Left ventricle myocardium inferior (tissue), 1 donor: ENCODE measurements at regions not wholly inside any gene's neighbourhood (a gene's known extent, or its start where the extent isn't known, plus 50 kb on each side); places are given as distances from the start of the nearest gene placed in this dataset.

Experiments used
- DNase-seq: peaks from one replicate; pipeline ENCODE4 v3.0.0-alpha.2; 2020
- H3K27ac ChIP-seq: fragments of 200-600 bp; replicated peaks from 2 replicates; pipeline ENCODE4 v1.8.0; 2021
- H3K27me3 ChIP-seq: fragments of 200-600 bp; 2 replicates; pipeline ENCODE4 v1.8.0; 2021; ENCODE audit warnings: low read depth
- H3K36me3 ChIP-seq: fragments of 200-600 bp; 2 replicates; pipeline ENCODE4 v1.8.0; 2021
- H3K4me1 ChIP-seq: fragments of 200-600 bp; 2 replicates; pipeline ENCODE4 v1.8.0; 2021
- H3K4me3 ChIP-seq: fragments of 200-600 bp; 2 replicates; pipeline ENCODE4 v1.8.0; 2021; ENCODE audit warnings: mild to moderate bottlenecking, moderate library complexity
- H3K9me3 ChIP-seq: fragments of 200-600 bp; replicated peaks from 2 replicates; pipeline ENCODE4 v1.8.0; 2021
- CTCF ChIP-seq: fragments of 200-600 bp; IDR thresholded peaks from 2 replicates; pipeline ENCODE4 v1.8.0; 2021; ENCODE audit warnings: antibody characterized with exemption, mild to moderate bottlenecking, borderline replicate concordance
- intact Hi-C: fragments of 100-400 bp; cut with micrococcal nuclease; formaldehyde crosslinking; loops from one replicate; pipeline ENCODE4 v1.11.0; 2022
- donor health status: DM: no; HTN: yes; CAD: no; lungs with severe emphysema.

- Histone ChIP-seq H3K4me1 (peaks cover 29% of the 10 kb centered on the region), H3K36me3 (no peaks in the 10 kb centered on the region), H3K4me3 (no peak overlapping the region), H3K27me3 (no peaks in the 10 kb centered on the region), H3K9me3 (no peaks in the 10 kb centered on the region), H3K27ac (no peak overlapping the region)
- intact Hi-C loops: no loop called here
- DNase-seq: no peak
- TF ChIP-seq CTCF: no peak
These were observed 52.6 kb upstream of the KATNAL1 start for GRCh38 chr13:30359991-30360390.

- no peaks in the 10 kb centered on the region for H3K27me3 ChIP-seq
- TF ChIP-seq CTCF: no peak
- no peaks in the 10 kb centered on the region for H3K9me3 ChIP-seq
- peaks cover 35% of the 10 kb centered on the region for H3K4me1 ChIP-seq
- intact Hi-C loops: no loop called here
- DNase-seq: no peak
- no peak overlapping the region for H3K4me3 ChIP-seq
- H3K36me3 ChIP-seq: no peaks in the 10 kb centered on the region
- no peak overlapping the region for H3K27ac ChIP-seq
These were observed 53.2 kb upstream of the KATNAL1 start for GRCh38 chr13:30360586-30360985.

GRCh38 chr13:30362005-30362788 is 54.8 kb upstream of the KATNAL1 start:
- peak overlapping the region; percentile 42 for H3K27ac ChIP-seq
- intact Hi-C loops: no loop called here

GRCh38 chr13:30362869-30363268 is 55.5 kb upstream of the KATNAL1 start:
- no peak for TF ChIP-seq CTCF
- Histone ChIP-seq H3K27me3 (no peaks in the 10 kb centered on the region), H3K27ac (peak overlapping the region; percentile 42), H3K4me3 (no peak overlapping the region), H3K9me3 (no peaks in the 10 kb centered on the region), H3K4me1 (peaks cover 37% of the 10 kb centered on the region), H3K36me3 (no peaks in the 10 kb centered on the region)
- peak; percentile 33 for DNase-seq
- intact Hi-C loops: no loop called here

More at GRCh38 chr13:30362005-30362788, 54.8 kb upstream of the KATNAL1 start:
- Histone ChIP-seq H3K9me3 (no peaks in the 10 kb centered on the region), H3K27me3 (no peaks in the 10 kb centered on the region), H3K4me1 (peaks cover 37% of the 10 kb centered on the region), H3K4me3 (no peak overlapping the region), H3K36me3 (no peaks in the 10 kb centered on the region)
- DNase-seq: no peak
- no peak for TF ChIP-seq CTCF

GRCh38 chr13:30363725-30364124 is 56.4 kb upstream of the KATNAL1 start:
- Histone ChIP-seq H3K4me1 (peaks cover 37% of the 10 kb centered on the region), H3K27me3 (no peaks in the 10 kb centered on the region), H3K27ac (peak overlapping the region; percentile 68), H3K9me3 (no peaks in the 10 kb centered on the region), H3K4me3 (no peak overlapping the region), H3K36me3 (no peaks in the 10 kb centered on the region)
- no peak for TF ChIP-seq CTCF
- no peak for DNase-seq
- intact Hi-C loops: no loop called here
